DOHH2 (cell line): ENCODE measurements at regions not wholly inside any gene's neighbourhood (a gene's known extent, or its start where the extent isn't known, plus 50 kb on each side); places are given as distances from the start of the nearest gene placed in this dataset.
"Not testable (repeated sequence)": the region's sequence is repeated elsewhere in the genome, so short reads cannot be mapped to it uniquely, and the experiment has no call there.

Experiments used
- H3F3A ChIP-seq: fragments of 200-600 bp; sonication (generic), shearing (Covaris generic); 2 replicates; pipeline ENCODE4 v1.6.0; 2016; ENCODE audit warnings: antibody characterized with exemption, mild to moderate bottlenecking; ENCODE audit not compliant: control insufficient read depth, insufficient read depth
- H3K27ac ChIP-seq: fragments of 200-600 bp; sonication (generic); 2 replicates; pipeline ENCODE4 v1.5.1; 2014; ENCODE audit warnings: low read depth, mild to moderate bottlenecking, low read length, moderate library complexity
- H3K27me3 ChIP-seq: fragments of 200-600 bp; sonication (generic); 2 replicates; pipeline ENCODE4 v1.6.1; 2014; ENCODE audit warnings: mild to moderate bottlenecking, low read length, mixed read lengths; ENCODE audit not compliant: control insufficient read depth
- H3K36me3 ChIP-seq: fragments of 200-600 bp; sonication (generic); 2 replicates; pipeline ENCODE4 v1.6.1; 2014; ENCODE audit warnings: mild to moderate bottlenecking, low read length, moderate library complexity, mixed read lengths; ENCODE audit not compliant: control insufficient read depth
- H3K4me1 ChIP-seq: fragments of 200-600 bp; sonication (generic); 2 replicates; pipeline ENCODE4 v1.6.1; 2014; ENCODE audit warnings: mild to moderate bottlenecking, low read length, mixed read lengths; ENCODE audit not compliant: control insufficient read depth
- H3K4me2 ChIP-seq: fragments of 200-600 bp; sonication (generic); 2 replicates; pipeline ENCODE4 v1.6.0; 2014; ENCODE audit warnings: mild to moderate bottlenecking, low read length, moderate library complexity
- H3K4me3 ChIP-seq: fragments of 200-600 bp; sonication (generic); 2 replicates; pipeline ENCODE4 v1.5.1; 2014; ENCODE audit warnings: mild to moderate bottlenecking, low read length, mixed read lengths
- H3K79me2 ChIP-seq: fragments of 200-600 bp; sonication (generic); 2 replicates; pipeline ENCODE4 v1.6.1; 2014; ENCODE audit warnings: mild to moderate bottlenecking, low read length, mixed read lengths; ENCODE audit not compliant: control insufficient read depth
- H3K9me2 ChIP-seq: fragments of 200-600 bp; sonication (generic); replicated peaks from 2 replicates; pipeline ENCODE4 v1.6.1; 2014; ENCODE audit warnings: mild to moderate bottlenecking, low read length, mixed read lengths; ENCODE audit not compliant: control insufficient read depth
- H3K9me3 ChIP-seq: fragments of 200-600 bp; sonication (generic); 2 replicates; pipeline ENCODE4 v1.6.1; 2014; ENCODE audit warnings: antibody characterized with exemption, low read length, mixed read lengths; ENCODE audit not compliant: control insufficient read depth, insufficient read depth
- H4K20me1 ChIP-seq: fragments of 200-600 bp; sonication (generic); 2 replicates; pipeline ENCODE4 v1.6.0; 2014; ENCODE audit warnings: low read depth, mild to moderate bottlenecking, antibody characterized with exemption, low read length, moderate library complexity; ENCODE audit not compliant: control insufficient read depth, insufficient read depth
- CTCF ChIP-seq: fragments of 200-600 bp; sonication (generic); IDR thresholded peaks from one replicate; pipeline ENCODE4 v1.5.1; 2014; ENCODE audit warnings: antibody characterized with exemption, mild to moderate bottlenecking, low read depth, low read length; ENCODE audit not compliant: poor library complexity, severe bottlenecking
- EZH2phosphoT487 ChIP-seq: fragments of 200-600 bp; sonication (generic); IDR thresholded peaks from 2 replicates; pipeline ENCODE4 v1.6.1; 2017; ENCODE audit warnings: borderline replicate concordance, mild to moderate bottlenecking, antibody characterized with exemption, low read length, moderate library complexity, mixed read lengths

- no peaks in the 10 kb centered on the region for H3K36me3 ChIP-seq
- no peaks in the 10 kb centered on the region for H3K4me1 ChIP-seq
- H3F3A ChIP-seq, result no peaks in the 10 kb centered on the region
- no peaks in the 10 kb centered on the region for H3K9me3 ChIP-seq
- no peaks in the 10 kb centered on the region for H4K20me1 ChIP-seq
- no peaks in the 10 kb centered on the region for H3K9me2 ChIP-seq
- no peak overlapping the region for H3K27ac ChIP-seq
- no peak for TF ChIP-seq CTCF
- no peak overlapping the region for H3K4me3 ChIP-seq
- H3K79me2 ChIP-seq, result no peaks in the 10 kb centered on the region
- no peak overlapping the region for H3K4me2 ChIP-seq
- H3K27me3 ChIP-seq, result no peaks in the 10 kb centered on the region
Measured at GRCh38 chr14:30017370-30017993, 89.8 kb upstream of the PRKD1 start.

GRCh38 chr14:30020271-30020670 lies 92.6 kb upstream of the PRKD1 start:
- Histone ChIP-seq H3K4me1 (no peaks in the 10 kb centered on the region), H3K27me3 (no peaks in the 10 kb centered on the region), H3F3A (no peaks in the 10 kb centered on the region), H3K4me3 (no peak overlapping the region), H3K4me2 (no peak overlapping the region), H3K36me3 (no peaks in the 10 kb centered on the region), H3K79me2 (no peaks in the 10 kb centered on the region), H3K9me3 (no peaks in the 10 kb centered on the region), H4K20me1 (no peaks in the 10 kb centered on the region), H3K27ac (no peak overlapping the region), H3K9me2 (no peaks in the 10 kb centered on the region)
- TF ChIP-seq CTCF (no peak), EZH2phosphoT487 (no peak)

GRCh38 chr14:30020687-30021086 lies 93.0 kb upstream of the PRKD1 start:
- Histone ChIP-seq H3K79me2 (no peaks in the 10 kb centered on the region), H3K9me2 (no peaks in the 10 kb centered on the region), H3K27me3 (no peaks in the 10 kb centered on the region), H3F3A (no peaks in the 10 kb centered on the region), H3K9me3 (no peaks in the 10 kb centered on the region), H3K4me3 (no peak overlapping the region), H3K4me2 (no peak overlapping the region), H4K20me1 (no peaks in the 10 kb centered on the region), H3K4me1 (no peaks in the 10 kb centered on the region), H3K36me3 (no peaks in the 10 kb centered on the region), H3K27ac (no peak overlapping the region)
- no peak for TF ChIP-seq CTCF
- TF ChIP-seq EZH2phosphoT487, result no peak

GRCh38 chr14:30023350-30023749 lies 95.7 kb upstream of the PRKD1 start:
- H3K9me2 ChIP-seq, H3K9me3 ChIP-seq, H3K4me1 ChIP-seq, H3K4me2 ChIP-seq, H3K27me3 ChIP-seq, H3F3A ChIP-seq, H3K4me3 ChIP-seq, H3K27ac ChIP-seq, H3K79me2 ChIP-seq, H4K20me1 ChIP-seq, H3K36me3 ChIP-seq: not testable (repeated sequence)
